K562 (cell line): ENCODE measurements at regions not wholly inside any gene's neighbourhood (a gene's known extent, or its start where the extent isn't known, plus 50 kb on each side); places are given as distances from the start of the nearest gene placed in this dataset.
A peak's percentile ranks its signal among the peaks of the same experiment; 100 is the strongest.

Experiments
- ATAC-seq: fragments of 200-7000 bp; cut with Tn5 transposase; 3 replicates; pipeline ENCODE4 v1.9.1; 2020; ENCODE audit warnings: moderate library complexity
- BruUV-seq: library from RNA; stranded (reverse); fragments of 400-500 nt; replicated peaks from 2 replicates; lab custom pipeline; 2021; lab: Mats Ljungman, UMichigan
- CTCF ChIA-PET: fragments of 300-600 bp; formaldehyde crosslinking; extraction: SDS; loops from one replicate; lab custom pipeline; 2021; ENCODE audit warnings: low intra/inter-chr PET ratio; lab: Yijun Ruan, JAX
- POLR2A ChIA-PET: fragments of 300-600, 350-650 bp; sonication (Branson Sonifier 250); formaldehyde crosslinking; extraction: SDS; loops from one replicate; lab custom pipeline; 2021; ENCODE audit warnings: antibody characterized with exemption, inconsistent platforms; lab: Yijun Ruan, JAX
- DNase-seq, 4 experiments: peaks; one replicate each; pipeline versions ENCODE4 v3.0.0 to v3.0.0-alpha.2; 2011 to 2018; ENCODE audit warnings: low spot score in 3 of 4, mixed read lengths in 3 of 4; ENCODE audit errors: extremely low read depth in 1 of 4
- FAIRE-seq: peaks from 2 replicates; lab custom pipeline; 2011; peaks lifted over from hg19 to GRCh38; lab: Jason Lieb, UNC
- H2AFZ ChIP-seq: 2 replicates; pipeline ENCODE4 v1.6.0; 2011; ENCODE audit warnings: low read depth, low read length, control low read depth, inconsistent platforms
- H3K27ac ChIP-seq: fragments of 200-600 bp; 3 replicates; pipeline ENCODE4 v1.8.0; 2011; ENCODE audit warnings: low read depth, mild to moderate bottlenecking, control low read depth, inconsistent platforms, low read length, moderate library complexity, mixed read lengths; ENCODE audit errors: extremely low read depth
- H3K27me3 ChIP-seq, 2 experiments: fragments of 300-600 bp in 1 of 2; 2 replicates in 1 of 2; 3 replicates in 1 of 2; pipeline versions ENCODE4 v1.6.0 to v1.8.0; 2011; ENCODE audit warnings: inconsistent platforms in 2 of 2, low read length in 2 of 2, mild to moderate bottlenecking in 1 of 2, mixed read lengths in 1 of 2, moderate library complexity in 1 of 2; ENCODE audit not compliant: control insufficient read depth in 2 of 2, insufficient read depth in 2 of 2
- H3K36me3 ChIP-seq: fragments of 300-600 bp; 3 replicates; pipeline ENCODE4 v1.8.0; 2011; ENCODE audit warnings: mild to moderate bottlenecking, low read length, inconsistent platforms; ENCODE audit not compliant: control insufficient read depth, insufficient read depth
- H3K4me1 ChIP-seq, 2 experiments: fragments of 200-600 bp in 1 of 2; replicated peaks in 1 of 2; 2 replicates in 1 of 2; 3 replicates in 1 of 2; pipeline versions ENCODE4 v1.5.1 to v1.8.0; 2011; ENCODE audit warnings: inconsistent platforms in 2 of 2, low read length in 2 of 2, mild to moderate bottlenecking in 1 of 2, mixed read lengths in 1 of 2, moderate library complexity in 1 of 2; ENCODE audit not compliant: control insufficient read depth in 2 of 2, insufficient read depth in 2 of 2
- H3K4me2 ChIP-seq: 2 replicates; pipeline ENCODE4 v1.6.1; 2011; ENCODE audit warnings: low read length, control low read depth, inconsistent platforms, mixed read lengths; ENCODE audit not compliant: insufficient read depth
- H3K4me3 ChIP-seq: fragments of 200-600 bp; sonication (generic), shearing (Covaris generic); 2 replicates; pipeline ENCODE4 v1.5.1; 2016; ENCODE audit warnings: control low read depth, inconsistent platforms
- H3K79me2 ChIP-seq: fragments of 200-600 bp; 3 replicates; pipeline ENCODE4 v1.8.0; 2011; ENCODE audit warnings: low read length, inconsistent platforms; ENCODE audit not compliant: control insufficient read depth, insufficient read depth
- H3K9ac ChIP-seq, 2 experiments: 2 replicates each; pipeline versions ENCODE4 v1.6.0 to v1.6.1; 2011; ENCODE audit warnings: low read depth in 2 of 2, low read length in 2 of 2, control low read depth in 1 of 2, inconsistent platforms in 1 of 2, mild to moderate bottlenecking in 1 of 2, mixed read lengths in 1 of 2; ENCODE audit not compliant: insufficient read depth in 1 of 2
- H3K9me1 ChIP-seq: one replicate; pipeline ENCODE4 v1.6.0; 2011; ENCODE audit warnings: inconsistent platforms, mild to moderate bottlenecking, low read length, moderate library complexity; ENCODE audit not compliant: control insufficient read depth, insufficient read depth
- H3K9me3 ChIP-seq: replicated peaks from 2 replicates; pipeline ENCODE4 v1.5.1; 2011; ENCODE audit warnings: low read depth, low read length, inconsistent platforms; ENCODE audit not compliant: control insufficient read depth, insufficient read depth
- H4K20me1 ChIP-seq: replicated peaks from 2 replicates; pipeline ENCODE4 v1.6.1; 2011; ENCODE audit warnings: low read length, inconsistent platforms, mixed read lengths; ENCODE audit not compliant: control insufficient read depth, insufficient read depth
- ZSCAN32 ChIP-seq: fragments of 450-650 bp; formaldehyde crosslinking; IDR thresholded peaks from 2 replicates; pipeline ENCODE4 v1.4.0; 2020; ENCODE audit warnings: mild to moderate bottlenecking, moderate library complexity
- WGBS: fragments of 100-300 bp; shearing (Covaris generic); methylation state at CpG from one replicate; pipeline ENCODE4 v1.1.6; 2016; ENCODE audit warnings: low coverage, mixed read lengths; ENCODE audit not compliant: insufficient coverage; ENCODE audit errors: missing lambda C conversion rate; 5-methylcytosine and 5-hydroxymethylcytosine counted together
- in situ Hi-C: fragments of 300-500 bp; cut with MboI; formaldehyde crosslinking; loops from 4 replicates; pipeline ENCODE4 v1.15.0; 2018; ENCODE audit warnings: inconsistent platforms, mixed read lengths
- intact Hi-C: fragments of 100-400 bp; cut with micrococcal nuclease; formaldehyde crosslinking; loops from 2 replicates; pipeline ENCODE4 v1.14.2; 2022
- TF ChIP-seq, protein P1 (sequence below), 2 experiments: IDR thresholded peaks in 1 of 2; conservative IDR thresholded peaks in 1 of 2; 2 replicates each; pipeline ENCODE4 v1.6.1; 2016; ENCODE audit warnings: low read depth in 2 of 2, mild to moderate bottlenecking in 1 of 2, missing compliant biosample characterization in 1 of 2, missing genetic modification characterization in 1 of 2, moderate library complexity in 1 of 2

DNA sequence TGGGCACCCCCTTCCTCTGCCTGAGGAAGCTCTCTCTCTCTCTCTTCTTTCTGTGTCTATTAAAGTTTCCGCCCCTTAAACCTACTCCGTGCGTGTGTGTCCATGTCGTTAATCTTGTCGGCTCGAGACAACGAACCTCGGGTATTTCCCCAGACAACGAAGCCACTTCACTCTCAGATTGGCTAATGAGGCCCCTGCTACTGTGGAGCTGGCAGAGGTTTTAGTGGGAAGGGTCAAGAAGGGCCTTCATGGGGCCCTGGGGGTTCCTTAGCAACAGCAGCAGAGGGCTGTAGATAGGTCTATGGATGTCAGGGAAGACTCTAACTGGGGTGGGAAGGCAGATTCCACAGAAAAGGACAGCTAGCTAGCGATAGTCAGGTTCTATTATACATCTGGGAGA lies 239.8 kb upstream of the RAB4A start:
- Histone ChIP-seq H3K27me3 (peaks cover 18 to 32% of the 10 kb centered on the region in 2 experiments), H3K9me1 (no peaks in the 10 kb centered on the region), H3K4me1 (no peaks in the 10 kb centered on the region), H4K20me1 (no peaks in the 10 kb centered on the region), H3K36me3 (no peaks in the 10 kb centered on the region), H2AFZ (0 out of 2 replicates have a peak overlapping the region, but pooled peaks have one; percentile 8), H3K79me2 (no peaks in the 10 kb centered on the region), H3K9me3 (no peaks in the 10 kb centered on the region), H3K9ac (no peak overlapping the region), H3K27ac (no peak overlapping the region), H3K4me2 (no peak overlapping the region), H3K4me3 (no peak overlapping the region)
- FAIRE-seq (no peak), DNase-seq (no peak), ATAC-seq (no peak)
- CTCF ChIA-PET, result no interaction called here
- POLR2A ChIA-PET, result interaction anchor here (0.5 kb wide), 1 partner anchor 1722 kb away, joined by 3 read pairs; no protein-coding TSS in a partner anchor
- intact Hi-C loops, result no loop called here
- in situ Hi-C loops, result no loop called here
- 2% methylated on average over 10 of the region's 10 CpGs for WGBS
- no TSS peak for BruUV-seq
- no peak for TF ChIP-seq ZSCAN32 (CRISPR knock-in tag)
- TF ChIP-seq, protein P1, sequence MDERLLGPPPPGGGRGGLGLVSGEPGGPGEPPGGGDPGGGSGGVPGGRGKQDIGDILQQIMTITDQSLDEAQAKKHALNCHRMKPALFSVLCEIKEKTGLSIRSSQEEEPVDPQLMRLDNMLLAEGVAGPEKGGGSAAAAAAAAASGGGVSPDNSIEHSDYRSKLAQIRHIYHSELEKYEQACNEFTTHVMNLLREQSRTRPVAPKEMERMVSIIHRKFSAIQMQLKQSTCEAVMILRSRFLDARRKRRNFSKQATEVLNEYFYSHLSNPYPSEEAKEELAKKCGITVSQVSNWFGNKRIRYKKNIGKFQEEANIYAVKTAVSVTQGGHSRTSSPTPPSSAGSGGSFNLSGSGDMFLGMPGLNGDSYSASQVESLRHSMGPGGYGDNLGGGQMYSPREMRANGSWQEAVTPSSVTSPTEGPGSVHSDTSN (CRISPR knock-in tag; IDR thresholded peaks at IDR 0.05; ENCODE audit: low read depth), result no peak
- TF ChIP-seq, protein P1 (tag; conservative IDR thresholded peaks at IDR 0.05; ENCODE audit: low read depth), result 0 out of 2 replicates have a peak, but pooled peaks have one; percentile 23
